Heart right ventricle (tissue), 16 donors: ENCODE measurements at regions not wholly inside any gene's neighbourhood (a gene's known extent, or its start where the extent isn't known, plus 50 kb on each side); places are given as distances from the start of the nearest gene placed in this dataset.

Source experiments
- ATAC-seq, 8 donors: fragments of 200-7000 bp; cut with Tn5 transposase; one replicate each; pipeline ENCODE4 v1.9.1; 2020; ENCODE audit warnings: mild to moderate bottlenecking in 8 of 8, moderate library complexity in 8 of 8, moderate number of reproducible peaks in 1 of 8
- DNase-seq, 2 donors: peaks; one replicate each; pipeline ENCODE4 v3.0.0-alpha.2; 2020
- H3K27ac ChIP-seq, 10 donors: fragments of 200-600 bp; sonication (generic) in 2 of 10; one replicate each; pipeline versions ENCODE4 v1.5.0 to v1.8.0; 2020 to 2022; ENCODE audit warnings: mild to moderate bottlenecking in 3 of 10
- H3K27me3 ChIP-seq, 7 donors: fragments of 200-600 bp; one replicate each; pipeline ENCODE4 v1.8.0; 2021 to 2022; ENCODE audit warnings: mild to moderate bottlenecking in 2 of 7
- H3K36me3 ChIP-seq, 9 donors: fragments of 200-600 bp; sonication (generic) in 1 of 9; one replicate each; pipeline versions ENCODE4 v1.5.0 to v1.8.0; 2020 to 2022; ENCODE audit warnings: mild to moderate bottlenecking in 2 of 9
- H3K4me1 ChIP-seq, 9 donors: fragments of 200-600 bp; sonication (generic) in 1 of 9; one replicate each; pipeline versions ENCODE4 v1.5.0 to v1.8.0; 2020 to 2022; ENCODE audit warnings: mild to moderate bottlenecking in 4 of 9
- H3K4me3 ChIP-seq, 10 donors: fragments of 200-600 bp; sonication (generic) in 2 of 10; one replicate each; pipeline versions ENCODE4 v1.5.0 to v1.8.0; 2020 to 2022; ENCODE audit warnings: mild to moderate bottlenecking in 7 of 10, moderate library complexity in 2 of 10
- H3K9me3 ChIP-seq, 11 donors: fragments of 200-600 bp in 10 of 11; sonication (generic) in 2 of 11; one replicate each; pipeline versions ENCODE4 v1.5.0 to v1.8.0; 2013 to 2022; ENCODE audit warnings: mild to moderate bottlenecking in 2 of 11, control low read depth in 1 of 11, moderate library complexity in 1 of 11
- WGBS, 2 donors: extraction: QIAGEN DNeasy Blood & Tissue Kit; methylation state at CpG; one replicate each; pipeline ENCODE4 v1.1.7; 2013; ENCODE audit warnings: inconsistent platforms in 1 of 2; 5-methylcytosine and 5-hydroxymethylcytosine counted together
- intact Hi-C, 10 donors: fragments of 100-400 bp; cut with DNase I; formaldehyde crosslinking; loops; one replicate each; pipeline versions ENCODE4 v1.11.1 to v1.14.2; 2022
- TF ChIP-seq, protein P1 (sequence below), 9 donors: fragments of 200-600 bp; sonication (generic) in 2 of 9; IDR thresholded peaks; one replicate each; pipeline versions ENCODE4 v1.5.0 to v1.8.0; 2021 to 2022; ENCODE audit warnings: antibody characterized with exemption in 9 of 9, mild to moderate bottlenecking in 5 of 9, moderate library complexity in 1 of 9
- donor health status: Arrhythmogenic right ventricular cardiomyopathy.
- donor health status: ischemic (EF 13 %, LVEDD 7.1; RV severe dilation, severe dysfunction).
- donor health status: healthy with polysubstance abuse.
- donor health status: DM: no; HTN: yes; CAD: no.
- donor health status: DM: no; HTN: no; CAD: no.
- donor health status: ischemic (EF 25% LVEDD 6.9; RV normal size, moderate dysfunction).
- donor health status: ischemic (EF 25% LVEDD 5.7; RV mildly dilated, moderate dysfunction).
- donor health status: healthy.
- donor health status: DM: yes; HTN: yes; CAD: no.
- donor health status: Ischemic cardiomyopathy.
- donor health status: ischemic (EF 35%, LVEDD 5.7; RV mildly dilated, moderate dysfunction).
- donor health status: nonischemic (EF 11% LVEDD 7.7; RV severe dilation, severe dysfunction).
- donor health status: DM: yes; HTN: yes; CAD: no.
- donor health status: PGD.
- donor health status: ischemic (EF 29% LVEDD 5.4; RV normal size, mild dysfunction).
- donor health status: nonischemic (EF 23%, LVEDD 6.1; RV moderate dilation, normal function).

DNA sequence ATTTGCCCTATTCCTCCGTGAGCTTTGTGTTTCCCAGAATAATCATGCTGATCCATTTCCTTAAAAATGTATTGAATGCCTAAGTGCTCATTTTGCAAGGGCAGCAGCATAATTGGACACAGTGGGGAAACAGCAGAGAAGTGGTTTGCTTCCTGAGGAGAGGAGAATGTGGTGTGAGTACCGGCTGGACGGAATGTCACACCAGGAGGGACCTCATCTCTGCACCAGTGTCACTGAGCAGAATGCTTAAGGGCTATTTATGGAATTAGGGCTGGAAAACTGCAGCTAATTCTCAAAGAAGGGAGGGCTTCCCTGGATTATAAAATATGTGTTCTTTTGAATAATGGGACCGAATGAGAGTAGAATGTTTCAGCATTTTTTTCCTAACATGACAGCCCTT lies 1100.6 kb upstream of the RBFOX1 start:
- TF ChIP-seq, protein P1, sequence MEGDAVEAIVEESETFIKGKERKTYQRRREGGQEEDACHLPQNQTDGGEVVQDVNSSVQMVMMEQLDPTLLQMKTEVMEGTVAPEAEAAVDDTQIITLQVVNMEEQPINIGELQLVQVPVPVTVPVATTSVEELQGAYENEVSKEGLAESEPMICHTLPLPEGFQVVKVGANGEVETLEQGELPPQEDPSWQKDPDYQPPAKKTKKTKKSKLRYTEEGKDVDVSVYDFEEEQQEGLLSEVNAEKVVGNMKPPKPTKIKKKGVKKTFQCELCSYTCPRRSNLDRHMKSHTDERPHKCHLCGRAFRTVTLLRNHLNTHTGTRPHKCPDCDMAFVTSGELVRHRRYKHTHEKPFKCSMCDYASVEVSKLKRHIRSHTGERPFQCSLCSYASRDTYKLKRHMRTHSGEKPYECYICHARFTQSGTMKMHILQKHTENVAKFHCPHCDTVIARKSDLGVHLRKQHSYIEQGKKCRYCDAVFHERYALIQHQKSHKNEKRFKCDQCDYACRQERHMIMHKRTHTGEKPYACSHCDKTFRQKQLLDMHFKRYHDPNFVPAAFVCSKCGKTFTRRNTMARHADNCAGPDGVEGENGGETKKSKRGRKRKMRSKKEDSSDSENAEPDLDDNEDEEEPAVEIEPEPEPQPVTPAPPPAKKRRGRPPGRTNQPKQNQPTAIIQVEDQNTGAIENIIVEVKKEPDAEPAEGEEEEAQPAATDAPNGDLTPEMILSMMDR (IDR thresholded peaks at IDR 0.05) = no peak
- no peak overlapping the region for H3K4me3 ChIP-seq
- H3K27ac ChIP-seq = no peak overlapping the region
- no peaks in the 10 kb centered on the region for H3K27me3 ChIP-seq
- intact Hi-C loops = no loop called here
- whole genome bisulfite sequencing, 2 donors = 46 to 48% methylated on average over 4 of the region's 4 CpGs
- DNase-seq = no peak
- ATAC-seq = no peak
- H3K36me3 ChIP-seq = no peaks in the 10 kb centered on the region
- no peaks in the 10 kb centered on the region for H3K4me1 ChIP-seq
- H3K9me3 ChIP-seq = peaks cover 0 to 15% (median 0%) of the 10 kb centered on the region in 11 donors

DNA sequence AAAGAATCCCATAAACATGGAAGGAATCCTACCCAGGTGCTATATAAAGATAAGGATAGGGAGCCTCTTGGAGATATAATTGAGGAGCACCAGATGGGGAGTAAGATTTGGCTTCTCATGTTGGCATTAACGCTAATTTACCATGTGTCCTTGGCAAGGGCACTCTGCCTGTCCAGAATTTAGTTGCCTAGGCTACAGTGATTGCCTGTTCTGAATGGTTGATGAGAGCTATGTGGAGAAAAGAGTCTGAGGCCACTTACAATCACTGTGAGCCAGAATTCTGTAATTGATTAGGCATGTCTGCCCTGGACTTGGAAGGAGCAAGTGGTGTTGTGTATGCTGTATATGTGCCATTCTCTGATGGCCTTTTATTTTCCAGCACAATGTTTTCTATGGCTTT lies 1101.2 kb upstream of the RBFOX1 start:
- intact Hi-C loops = no loop called here
- Histone ChIP-seq H3K36me3 (no peaks in the 10 kb centered on the region), H3K4me3 (no peak overlapping the region), H3K4me1 (no peaks in the 10 kb centered on the region), H3K27me3 (no peaks in the 10 kb centered on the region), H3K27ac (no peak overlapping the region), H3K9me3 (peaks cover 0 to 15% (median 0%) of the 10 kb centered on the region in 11 donors)
- TF ChIP-seq, protein P1 (IDR thresholded peaks at IDR 0.05) = no peak
- WGBS, 2 donors = 77 to 88% methylated on average over 1 of the region's 1 CpG
- no peak for ATAC-seq
- DNase-seq = no peak

DNA sequence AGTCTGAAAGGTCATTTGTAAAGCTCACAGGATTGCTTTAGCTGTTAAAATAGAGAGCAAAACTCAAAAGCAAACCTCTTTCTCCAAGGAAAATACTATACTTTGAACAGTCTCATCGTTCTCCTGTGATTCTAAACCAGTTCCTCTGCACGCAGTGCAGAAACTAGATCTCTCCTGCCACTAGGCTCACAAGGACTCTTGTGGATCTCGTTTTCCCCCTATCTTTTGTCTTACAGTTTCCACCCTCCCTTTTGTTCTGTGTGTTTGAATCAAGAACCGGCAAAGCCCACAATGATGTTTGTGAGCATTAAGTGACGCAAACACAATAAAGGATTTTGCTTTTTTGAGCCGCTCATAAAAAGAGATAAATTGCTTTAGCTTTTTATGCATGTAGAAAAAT lies 1103.5 kb upstream of the RBFOX1 start:
- ATAC-seq (no peak), DNase-seq (no peak)
- H3K36me3 ChIP-seq = no peaks in the 10 kb centered on the region
- no peaks in the 10 kb centered on the region for H3K4me1 ChIP-seq
- TF ChIP-seq, protein P1 (IDR thresholded peaks at IDR 0.05) = no peak
- 49 to 69% methylated on average over 6 of the region's 6 CpGs for WGBS, 2 donors
- no peak overlapping the region for H3K27ac ChIP-seq
- H3K9me3 ChIP-seq = peaks cover 0 to 21% (median 0%) of the 10 kb centered on the region in 11 donors
- no peak overlapping the region for H3K4me3 ChIP-seq
- no peaks in the 10 kb centered on the region for H3K27me3 ChIP-seq
- intact Hi-C loops = no loop called here

DNA sequence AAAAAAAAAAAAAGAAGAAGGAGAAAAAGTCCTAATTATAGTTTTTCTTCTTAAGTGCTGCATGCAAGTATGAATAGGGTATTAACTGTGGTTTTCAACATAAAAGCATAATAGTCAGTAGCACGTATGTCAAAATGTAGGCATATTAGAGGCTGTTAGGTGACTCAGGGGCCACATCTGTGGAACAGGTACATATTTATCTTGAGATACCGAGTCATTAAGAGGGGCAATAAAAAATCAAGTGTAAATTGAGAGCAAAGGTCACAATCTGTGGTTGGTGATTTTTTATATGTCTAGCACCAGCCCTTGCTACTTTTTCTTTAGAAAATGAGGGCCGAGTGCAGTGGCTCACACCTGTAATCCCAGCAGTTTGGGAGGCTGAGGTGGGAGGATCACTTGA lies 1113.8 kb upstream of the RBFOX1 start:
- no peaks in the 10 kb centered on the region for H3K27me3 ChIP-seq
- H3K4me3 ChIP-seq = no peak overlapping the region
- DNase-seq (no peak), ATAC-seq (no peak)
- H3K9me3 ChIP-seq = peaks cover 0 to 23% (median 0%) of the 10 kb centered on the region in 11 donors
- no peaks in the 10 kb centered on the region for H3K36me3 ChIP-seq
- H3K4me1 ChIP-seq = no peaks in the 10 kb centered on the region
- 46 to 50% methylated on average over 3 of the region's 3 CpGs for WGBS, 2 donors
- intact Hi-C loops = no loop called here
- TF ChIP-seq, protein P1 (IDR thresholded peaks at IDR 0.05) = no peak
- no peak overlapping the region for H3K27ac ChIP-seq
